Activated naive CD8-positive, alpha-beta T cell (primary cell): ENCODE measurements at regions not wholly inside any gene's neighbourhood (a gene's known extent, or its start where the extent isn't known, plus 50 kb on each side); places are given as distances from the start of the nearest gene placed in this dataset.
"Not testable (repeated sequence)": the region's sequence is repeated elsewhere in the genome, so short reads cannot be mapped to it uniquely, and the experiment has no call there.

Experiments
- H3K27ac Mint-ChIP-seq: one replicate; pipeline ENCODE4 v1.8.0; 2021; ENCODE audit warnings: mixed read lengths
- H3K27me3 Mint-ChIP-seq: one replicate; pipeline ENCODE4 v1.8.0; 2021; ENCODE audit warnings: mixed read lengths
- H3K36me3 Mint-ChIP-seq: one replicate; pipeline ENCODE4 v1.8.0; 2021; ENCODE audit warnings: mixed read lengths
- H3K4me1 Mint-ChIP-seq: one replicate; pipeline ENCODE4 v1.8.0; 2021; ENCODE audit warnings: low read depth, mixed read lengths
- H3K4me3 Mint-ChIP-seq: one replicate; pipeline ENCODE4 v1.8.0; 2021; ENCODE audit warnings: mild to moderate bottlenecking, mixed read lengths
- H3K9me3 Mint-ChIP-seq: one replicate; pipeline ENCODE4 v1.8.0; 2021; ENCODE audit warnings: low read depth, mixed read lengths

GRCh38 chrX:46204721-46205422, 340.3 kb downstream of the ZNF674 start:
- Mint-ChIP-seq H3K27me3 (no peaks in the 10 kb centered on the region), H3K9me3 (no peaks in the 10 kb centered on the region), H3K4me1 (peaks cover 38% of the 10 kb centered on the region), H3K36me3 (no peaks in the 10 kb centered on the region), H3K4me3 (no peak overlapping the region), H3K27ac (no peak overlapping the region)

- H3K27ac Mint-ChIP-seq = no peak overlapping the region
- no peaks in the 10 kb centered on the region for H3K27me3 Mint-ChIP-seq
- H3K4me3 Mint-ChIP-seq = no peak overlapping the region
Measured at GRCh38 chrX:46202733-46203514, 342.3 kb downstream of the ZNF674 start.

GRCh38 chrX:46200413-46200812, 344.8 kb downstream of the ZNF674 start:
- no peaks in the 10 kb centered on the region for H3K27me3 Mint-ChIP-seq
- H3K4me1 Mint-ChIP-seq = peaks cover 14% of the 10 kb centered on the region
- H3K36me3 Mint-ChIP-seq = no peaks in the 10 kb centered on the region
- no peak overlapping the region for H3K27ac Mint-ChIP-seq
- no peak overlapping the region for H3K4me3 Mint-ChIP-seq
- H3K9me3 Mint-ChIP-seq = no peaks in the 10 kb centered on the region

More at GRCh38 chrX:46202733-46203514, 342.3 kb downstream of the ZNF674 start:
- peaks cover 20% of the 10 kb centered on the region for H3K4me1 Mint-ChIP-seq
- H3K36me3 Mint-ChIP-seq = no peaks in the 10 kb centered on the region
- H3K9me3 Mint-ChIP-seq = no peaks in the 10 kb centered on the region

- Mint-ChIP-seq H3K4me1 (peaks cover 6% of the 10 kb centered on the region), H3K36me3 (peaks cover 3% of the 10 kb centered on the region), H3K27ac (no peak overlapping the region), H3K27me3 (no peaks in the 10 kb centered on the region), H3K4me3 (no peak overlapping the region), H3K9me3 (peaks cover 7% of the 10 kb centered on the region)
Measured at GRCh38 chrX:46198858-46199257, 346.4 kb downstream of the ZNF674 start.

- not testable (repeated sequence) for H3K9me3 Mint-ChIP-seq, H3K36me3 Mint-ChIP-seq, H3K4me3 Mint-ChIP-seq, H3K27ac Mint-ChIP-seq, H3K4me1 Mint-ChIP-seq, H3K27me3 Mint-ChIP-seq
Measured at GRCh38 chrX:46186811-46187106, 358.5 kb downstream of the ZNF674 start.

GRCh38 chrX:46185923-46186810, 359.1 kb downstream of the ZNF674 start:
- H3K4me3 Mint-ChIP-seq = no peak overlapping the region
- H3K36me3 Mint-ChIP-seq = peaks cover 2% of the 10 kb centered on the region
- H3K4me1 Mint-ChIP-seq = peaks cover 6% of the 10 kb centered on the region
- H3K27me3 Mint-ChIP-seq = no peaks in the 10 kb centered on the region
- H3K27ac Mint-ChIP-seq = no peak overlapping the region
- H3K9me3 Mint-ChIP-seq = no peaks in the 10 kb centered on the region

- H3K4me3 Mint-ChIP-seq = no peak overlapping the region
- peaks cover 2% of the 10 kb centered on the region for H3K36me3 Mint-ChIP-seq
- no peaks in the 10 kb centered on the region for H3K27me3 Mint-ChIP-seq
- H3K9me3 Mint-ChIP-seq = no peaks in the 10 kb centered on the region
- peaks cover 8% of the 10 kb centered on the region for H3K4me1 Mint-ChIP-seq
- no peak overlapping the region for H3K27ac Mint-ChIP-seq
Measured at GRCh38 chrX:46184749-46185148, 360.5 kb downstream of the ZNF674 start.

- H3K27me3 Mint-ChIP-seq = no peaks in the 10 kb centered on the region
- H3K27ac Mint-ChIP-seq = no peak overlapping the region
- peaks cover 8% of the 10 kb centered on the region for H3K4me1 Mint-ChIP-seq
- no peak overlapping the region for H3K4me3 Mint-ChIP-seq
- H3K36me3 Mint-ChIP-seq = peaks cover 2% of the 10 kb centered on the region
- no peaks in the 10 kb centered on the region for H3K9me3 Mint-ChIP-seq
Measured at GRCh38 chrX:46180258-46180687, 364.9 kb downstream of the ZNF674 start.

- no peaks in the 10 kb centered on the region for H3K9me3 Mint-ChIP-seq
- no peaks in the 10 kb centered on the region for H3K27me3 Mint-ChIP-seq
- no peak overlapping the region for H3K4me3 Mint-ChIP-seq
- peaks cover 2% of the 10 kb centered on the region for H3K36me3 Mint-ChIP-seq
- H3K4me1 Mint-ChIP-seq = peaks cover 6% of the 10 kb centered on the region
- H3K27ac Mint-ChIP-seq = no peak overlapping the region
Measured at GRCh38 chrX:46179748-46180147, 365.5 kb downstream of the ZNF674 start.

GRCh38 chrX:46178763-46179162, 366.5 kb downstream of the ZNF674 start:
- Mint-ChIP-seq H3K27me3 (no peaks in the 10 kb centered on the region), H3K4me1 (peaks cover 2% of the 10 kb centered on the region), H3K36me3 (peaks cover 2% of the 10 kb centered on the region), H3K9me3 (no peaks in the 10 kb centered on the region), H3K27ac (no peak overlapping the region), H3K4me3 (no peak overlapping the region)

- Mint-ChIP-seq H3K9me3 (no peaks in the 10 kb centered on the region), H3K4me3 (no peak overlapping the region), H3K27ac (no peak overlapping the region), H3K27me3 (no peaks in the 10 kb centered on the region), H3K36me3 (no peaks in the 10 kb centered on the region), H3K4me1 (no peaks in the 10 kb centered on the region)
Measured at GRCh38 chrX:46173159-46173558, 372.1 kb downstream of the ZNF674 start.

- H3K27me3 Mint-ChIP-seq, H3K36me3 Mint-ChIP-seq, H3K4me3 Mint-ChIP-seq, H3K27ac Mint-ChIP-seq, H3K4me1 Mint-ChIP-seq, H3K9me3 Mint-ChIP-seq: not testable (repeated sequence)
Measured at GRCh38 chrX:46171457-46171856, 373.8 kb downstream of the ZNF674 start.

GRCh38 chrX:46169808-46170207, 375.4 kb downstream of the ZNF674 start:
- H3K27ac Mint-ChIP-seq = no peak overlapping the region
- no peak overlapping the region for H3K4me3 Mint-ChIP-seq
- no peaks in the 10 kb centered on the region for H3K4me1 Mint-ChIP-seq
- H3K36me3 Mint-ChIP-seq = no peaks in the 10 kb centered on the region
- H3K9me3 Mint-ChIP-seq = no peaks in the 10 kb centered on the region
- H3K27me3 Mint-ChIP-seq = no peaks in the 10 kb centered on the region

- Mint-ChIP-seq H3K36me3 (no peaks in the 10 kb centered on the region), H3K27me3 (no peaks in the 10 kb centered on the region), H3K9me3 (no peaks in the 10 kb centered on the region), H3K4me1 (no peaks in the 10 kb centered on the region), H3K4me3 (no peak overlapping the region), H3K27ac (no peak overlapping the region)
Measured at GRCh38 chrX:46168254-46168653, 377.0 kb downstream of the ZNF674 start.

- Mint-ChIP-seq H3K36me3 (no peaks in the 10 kb centered on the region), H3K27ac (no peak overlapping the region), H3K4me1 (no peaks in the 10 kb centered on the region), H3K27me3 (no peaks in the 10 kb centered on the region), H3K4me3 (no peak overlapping the region), H3K9me3 (no peaks in the 10 kb centered on the region)
Measured at GRCh38 chrX:46165866-46166265, 379.4 kb downstream of the ZNF674 start.
